ENCODE measurements at regions not wholly inside any gene's neighbourhood (a gene's known extent, or its start where the extent isn't known, plus 50 kb on each side); places are given as distances from the start of the nearest gene placed in this dataset.

DNA sequence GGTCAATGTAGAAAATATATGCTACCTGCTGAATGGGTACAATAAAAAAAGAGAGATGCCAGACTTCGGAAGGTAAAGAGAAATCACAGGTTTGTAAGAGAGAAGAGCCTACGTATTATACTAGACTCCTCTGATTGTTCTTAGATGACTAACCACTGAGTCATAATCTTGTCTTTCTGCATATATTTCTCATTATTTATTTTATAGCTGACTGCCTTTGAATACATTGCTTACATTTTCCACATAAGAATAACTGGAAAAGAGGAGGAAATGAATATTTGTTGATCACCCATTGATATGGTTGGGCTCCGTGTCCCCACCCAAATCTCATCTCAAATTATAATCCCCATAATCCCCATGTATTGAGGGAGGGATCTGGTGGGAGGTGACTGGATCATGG, 90.3 kb upstream of the RAB27B start:
- Mint-ChIP-seq H3K4me3 (ENCODE audit: unreplicated experiment) (no peak overlapping the region), H3K4me1 (ENCODE audit: insufficient read depth, unreplicated experiment) (peaks cover 41% of the 10 kb centered on the region), H3K27ac (ENCODE audit: low read depth, unreplicated experiment) (peak overlapping the region; percentile 43), H3K9me3 (ENCODE audit: unreplicated experiment) (no peaks in the 10 kb centered on the region), H3K36me3 (ENCODE audit: insufficient read depth, unreplicated experiment) (no peaks in the 10 kb centered on the region), H3K27me3 (ENCODE audit: insufficient read depth, unreplicated experiment) (no peaks in the 10 kb centered on the region)
- POLR2A ChIA-PET, result no interaction called here
- CTCF ChIA-PET, result no interaction called here
- TF ChIP-seq, protein P1, sequence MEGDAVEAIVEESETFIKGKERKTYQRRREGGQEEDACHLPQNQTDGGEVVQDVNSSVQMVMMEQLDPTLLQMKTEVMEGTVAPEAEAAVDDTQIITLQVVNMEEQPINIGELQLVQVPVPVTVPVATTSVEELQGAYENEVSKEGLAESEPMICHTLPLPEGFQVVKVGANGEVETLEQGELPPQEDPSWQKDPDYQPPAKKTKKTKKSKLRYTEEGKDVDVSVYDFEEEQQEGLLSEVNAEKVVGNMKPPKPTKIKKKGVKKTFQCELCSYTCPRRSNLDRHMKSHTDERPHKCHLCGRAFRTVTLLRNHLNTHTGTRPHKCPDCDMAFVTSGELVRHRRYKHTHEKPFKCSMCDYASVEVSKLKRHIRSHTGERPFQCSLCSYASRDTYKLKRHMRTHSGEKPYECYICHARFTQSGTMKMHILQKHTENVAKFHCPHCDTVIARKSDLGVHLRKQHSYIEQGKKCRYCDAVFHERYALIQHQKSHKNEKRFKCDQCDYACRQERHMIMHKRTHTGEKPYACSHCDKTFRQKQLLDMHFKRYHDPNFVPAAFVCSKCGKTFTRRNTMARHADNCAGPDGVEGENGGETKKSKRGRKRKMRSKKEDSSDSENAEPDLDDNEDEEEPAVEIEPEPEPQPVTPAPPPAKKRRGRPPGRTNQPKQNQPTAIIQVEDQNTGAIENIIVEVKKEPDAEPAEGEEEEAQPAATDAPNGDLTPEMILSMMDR (IDR thresholded peaks at IDR 0.05; ENCODE audit: unreplicated experiment), result no peak
- DNase-seq (ENCODE audit: unreplicated experiment), result peak; percentile 76
- BruUV-seq (replicated peaks), result no TSS peak
- intact Hi-C loops (cut with micrococcal nuclease), result no loop called here

DNA sequence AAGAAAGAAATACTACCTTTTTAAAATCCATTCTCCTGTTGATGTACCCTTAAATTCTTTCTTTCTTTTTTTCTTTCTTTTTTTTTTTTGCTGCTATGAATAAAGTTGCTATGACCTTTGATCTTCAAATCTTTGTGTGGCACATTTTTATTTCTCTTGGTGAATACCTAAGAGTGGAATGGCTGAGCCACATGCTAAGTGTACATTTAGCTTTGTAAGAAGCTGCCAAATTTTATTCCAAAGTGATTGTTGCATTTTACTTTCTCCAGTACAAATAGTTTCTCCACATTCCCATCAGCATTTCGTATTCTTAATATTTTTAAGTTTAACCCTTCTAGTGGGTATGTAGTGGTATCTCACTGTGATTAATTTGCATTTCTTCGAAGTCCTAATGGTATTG, 88.8 kb upstream of the RAB27B start:
- ChIA-PET POLR2A (interaction anchor here (0.9 to 5.2 kb wide), 4 partner anchors 26 to 90 kb away, joined by 3 to 42 read pairs (median 4); partner anchors contain the start of gene RAB27B), CTCF (interaction anchor here (0.6 to 1.0 kb wide), 3 partner anchors 15 to 59 kb away, joined by 3 read pairs; no protein-coding TSS in a partner anchor)
- Mint-ChIP-seq H3K36me3 (ENCODE audit: insufficient read depth, unreplicated experiment) (no peaks in the 10 kb centered on the region), H3K27me3 (ENCODE audit: insufficient read depth, unreplicated experiment) (no peaks in the 10 kb centered on the region), H3K27ac (ENCODE audit: low read depth, unreplicated experiment) (peak overlapping the region; percentile 42), H3K4me3 (ENCODE audit: unreplicated experiment) (no peak overlapping the region), H3K9me3 (ENCODE audit: unreplicated experiment) (no peaks in the 10 kb centered on the region), H3K4me1 (ENCODE audit: insufficient read depth, unreplicated experiment) (peaks cover 49% of the 10 kb centered on the region)
- no peak for DNase-seq (ENCODE audit: unreplicated experiment)
- TF ChIP-seq, protein P1 (IDR thresholded peaks at IDR 0.05; ENCODE audit: unreplicated experiment), result no peak
- BruUV-seq (replicated peaks), result no TSS peak
- intact Hi-C loops (cut with micrococcal nuclease), result no loop called here

DNA sequence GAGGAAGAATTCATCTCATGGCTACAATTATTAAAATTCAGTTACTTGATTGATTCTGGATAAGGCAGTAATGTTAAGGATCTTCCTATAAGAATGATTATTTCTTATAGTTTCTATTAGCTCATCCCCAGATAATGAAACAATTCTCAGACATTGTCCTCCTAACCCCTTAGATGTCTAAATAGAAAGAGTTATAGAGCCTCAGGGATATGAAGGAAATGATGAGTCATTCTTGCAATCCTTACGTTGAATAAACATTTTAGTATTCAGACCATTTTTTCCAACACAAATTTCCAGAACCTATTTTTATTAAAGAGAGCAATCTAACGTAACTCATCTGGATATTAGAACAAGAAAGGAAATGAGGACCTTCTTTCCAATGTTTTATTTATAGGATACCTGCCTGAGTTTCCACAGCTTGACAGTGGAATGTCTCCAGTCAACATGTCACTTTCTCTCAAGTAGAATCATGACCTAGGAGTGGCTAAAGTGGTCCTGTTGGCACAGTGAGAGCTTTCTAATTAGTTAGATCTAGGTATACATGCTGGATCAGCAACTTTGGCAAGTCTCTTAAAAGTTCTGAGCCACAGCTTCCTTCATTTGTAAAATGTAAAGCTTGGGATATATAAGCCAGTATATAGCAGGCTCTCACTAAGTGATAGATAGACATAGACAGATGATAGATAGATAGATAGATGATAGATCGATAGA, 88.0 kb upstream of the RAB27B start:
- no peaks in the 10 kb centered on the region for H3K9me3 Mint-ChIP-seq (ENCODE audit: unreplicated experiment)
- no TSS peak for BruUV-seq (replicated peaks)
- H3K27ac Mint-ChIP-seq (ENCODE audit: low read depth, unreplicated experiment), result peak overlapping the region; percentile 69
- peak; percentile 72 for DNase-seq (ENCODE audit: unreplicated experiment)
- ChIA-PET POLR2A (interaction anchor here (0.6 to 5.2 kb wide), 10 partner anchors 9 to 1080 kb away, joined by 3 to 42 read pairs (median 3); partner anchors contain the start of gene RAB27B), CTCF (interaction anchor here (1.0 to 1.7 kb wide), 4 partner anchors 14 to 243 kb away, joined by 3 to 7 read pairs (median 3); no protein-coding TSS in a partner anchor)
- no peak overlapping the region for H3K4me3 Mint-ChIP-seq (ENCODE audit: unreplicated experiment)
- intact Hi-C loops (cut with micrococcal nuclease), result no loop called here
- H3K27me3 Mint-ChIP-seq (ENCODE audit: insufficient read depth, unreplicated experiment), result no peaks in the 10 kb centered on the region
- TF ChIP-seq, protein P1 (IDR thresholded peaks at IDR 0.05; ENCODE audit: unreplicated experiment), result no peak
- no peaks in the 10 kb centered on the region for H3K36me3 Mint-ChIP-seq (ENCODE audit: insufficient read depth, unreplicated experiment)
- H3K4me1 Mint-ChIP-seq (ENCODE audit: insufficient read depth, unreplicated experiment), result peaks cover 49% of the 10 kb centered on the region

- peak; percentile 46 for DNase-seq (ENCODE audit: unreplicated experiment)
- Mint-ChIP-seq H3K36me3 (ENCODE audit: insufficient read depth, unreplicated experiment) (no peaks in the 10 kb centered on the region), H3K9me3 (ENCODE audit: unreplicated experiment) (no peaks in the 10 kb centered on the region), H3K4me1 (ENCODE audit: insufficient read depth, unreplicated experiment) (peaks cover 49% of the 10 kb centered on the region), H3K27ac (ENCODE audit: low read depth, unreplicated experiment) (peak overlapping the region; percentile 69), H3K27me3 (ENCODE audit: insufficient read depth, unreplicated experiment) (no peaks in the 10 kb centered on the region), H3K4me3 (ENCODE audit: unreplicated experiment) (no peak overlapping the region)
- no TSS peak for BruUV-seq (replicated peaks)
- CTCF ChIA-PET, result interaction anchor here (0.7 to 2.3 kb wide), 6 partner anchors 14 to 241 kb away, joined by 3 to 7 read pairs (median 5); no protein-coding TSS in a partner anchor
- TF ChIP-seq, protein P1 (IDR thresholded peaks at IDR 0.05; ENCODE audit: unreplicated experiment), result no peak
- intact Hi-C loops (cut with micrococcal nuclease), result loop anchor here (1.0 to 2.0 kb wide), 2 partner anchors 30 to 33 kb away; no protein-coding TSS in a partner anchor
- POLR2A ChIA-PET, result interaction anchor here (0.7 to 5.2 kb wide), 11 partner anchors 9 to 217 kb away, joined by 3 to 42 read pairs (median 5); partner anchors contain the start of genes CCDC68 and RAB27B
Observed at GRCh38 chr18:54742120-54742519, 86.2 kb upstream of the RAB27B start.

Data from MCF 10A (cell line).